A673 (cell line): ENCODE measurements at regions not wholly inside any gene's neighbourhood (a gene's known extent, or its start where the extent isn't known, plus 50 kb on each side); places are given as distances from the start of the nearest gene placed in this dataset.

Experiments used
- CTCF ChIP-seq: fragments of 300-800, 200-600 bp; sonication (generic); conservative IDR thresholded peaks from 2 replicates; pipeline ENCODE4 v1.5.1; 2017; ENCODE audit warnings: low read depth, mild to moderate bottlenecking, antibody characterized with exemption, low read length, moderate library complexity, mixed read lengths
- EZH2 ChIP-seq: fragments of 200-600 bp; sonication (generic); IDR thresholded peaks from 2 replicates; pipeline ENCODE4 v1.6.1; 2017; ENCODE audit warnings: borderline replicate concordance, low read depth, mild to moderate bottlenecking, mixed read lengths, antibody characterized with exemption, low read length; ENCODE audit not compliant: poor library complexity, severe bottlenecking

GRCh38 chrX:3951859-3952258 lies 238.4 kb upstream of the PRKX start:
- TF ChIP-seq CTCF (no peak), EZH2 (no peak)
